ENCODE measurements at regions not wholly inside any gene's neighbourhood (a gene's known extent, or its start where the extent isn't known, plus 50 kb on each side); places are given as distances from the start of the nearest gene placed in this dataset.

- TF ChIP-seq, protein P1, sequence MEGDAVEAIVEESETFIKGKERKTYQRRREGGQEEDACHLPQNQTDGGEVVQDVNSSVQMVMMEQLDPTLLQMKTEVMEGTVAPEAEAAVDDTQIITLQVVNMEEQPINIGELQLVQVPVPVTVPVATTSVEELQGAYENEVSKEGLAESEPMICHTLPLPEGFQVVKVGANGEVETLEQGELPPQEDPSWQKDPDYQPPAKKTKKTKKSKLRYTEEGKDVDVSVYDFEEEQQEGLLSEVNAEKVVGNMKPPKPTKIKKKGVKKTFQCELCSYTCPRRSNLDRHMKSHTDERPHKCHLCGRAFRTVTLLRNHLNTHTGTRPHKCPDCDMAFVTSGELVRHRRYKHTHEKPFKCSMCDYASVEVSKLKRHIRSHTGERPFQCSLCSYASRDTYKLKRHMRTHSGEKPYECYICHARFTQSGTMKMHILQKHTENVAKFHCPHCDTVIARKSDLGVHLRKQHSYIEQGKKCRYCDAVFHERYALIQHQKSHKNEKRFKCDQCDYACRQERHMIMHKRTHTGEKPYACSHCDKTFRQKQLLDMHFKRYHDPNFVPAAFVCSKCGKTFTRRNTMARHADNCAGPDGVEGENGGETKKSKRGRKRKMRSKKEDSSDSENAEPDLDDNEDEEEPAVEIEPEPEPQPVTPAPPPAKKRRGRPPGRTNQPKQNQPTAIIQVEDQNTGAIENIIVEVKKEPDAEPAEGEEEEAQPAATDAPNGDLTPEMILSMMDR (IDR thresholded peaks at IDR 0.05) = no peak
- no peak for TF ChIP-seq POLR2A (IDR thresholded peaks at IDR 0.05)
These were observed 210.5 kb upstream of the DPP10 start for GRCh38 chr2:114231921-114232320.

Data from thyroid gland (tissue), 4 donors.